H1 (cell line): ENCODE measurements at regions not wholly inside any gene's neighbourhood (a gene's known extent, or its start where the extent isn't known, plus 50 kb on each side); places are given as distances from the start of the nearest gene placed in this dataset.

Source experiments
- CTCF ChIA-PET: fragments of 300-600 bp; sonication (Branson Sonifier 250); formaldehyde crosslinking; loops from one replicate; lab custom pipeline; 2021; ENCODE audit not compliant: partially characterized antibody; lab: Charles Lee
- POLR2A ChIA-PET: fragments of 300-600 bp; sonication (Branson Sonifier 250); formaldehyde crosslinking; loops from one replicate; lab custom pipeline; 2021; ENCODE audit warnings: inconsistent platforms; ENCODE audit not compliant: partially characterized antibody; lab: Charles Lee
- DNase-seq, 2 experiments: peaks; one replicate each; pipeline versions ENCODE4 v3.0.0 to v3.0.0-alpha.2; 2010 to 2022; ENCODE audit warnings: low spot score in 2 of 2, low read depth in 1 of 2, mixed read lengths in 1 of 2
- FAIRE-seq: peaks from 2 replicates; lab custom pipeline; 2011; peaks lifted over from hg19 to GRCh38; lab: Jason Lieb, UNC
- H2AFZ ChIP-seq: 2 replicates; pipeline ENCODE4 v1.8.1; 2012; ENCODE audit warnings: low read length, inconsistent platforms
- H2AK5ac ChIP-seq: 2 replicates; pipeline ENCODE4 v1.6.1; 2013; ENCODE audit warnings: low read depth, low read length
- H2BK120ac ChIP-seq: replicated peaks from 2 replicates; pipeline ENCODE3; 2013; ENCODE audit warnings: low read depth, low read length, inconsistent platforms
- H2BK12ac ChIP-seq: 2 replicates; pipeline ENCODE4 v1.6.1; 2013; ENCODE audit warnings: low read depth, low read length
- H2BK15ac ChIP-seq: 2 replicates; pipeline ENCODE4 v1.6.1; 2013; ENCODE audit warnings: low read length
- H2BK20ac ChIP-seq: 2 replicates; pipeline ENCODE4 v1.6.1; 2013; ENCODE audit warnings: low read length
- H2BK5ac ChIP-seq: 2 replicates; pipeline ENCODE4 v1.6.1; 2013; ENCODE audit warnings: low read depth, low read length
- H3K14ac ChIP-seq: 2 replicates; pipeline ENCODE4 v1.6.1; 2013; ENCODE audit warnings: inconsistent platforms; ENCODE audit not compliant: insufficient read length
- H3K18ac ChIP-seq: 2 replicates; pipeline ENCODE4 v1.6.1; 2013; ENCODE audit warnings: low read length; ENCODE audit errors: extremely low read depth
- H3K23ac ChIP-seq: 2 replicates; pipeline ENCODE4 v1.6.1; 2013; ENCODE audit warnings: inconsistent platforms; ENCODE audit not compliant: insufficient read length
- H3K23me2 ChIP-seq: 2 replicates; pipeline ENCODE4 v1.6.1; 2013; ENCODE audit warnings: low read depth, low read length
- H3K27ac ChIP-seq: 2 replicates; pipeline ENCODE4 v1.6.1; 2011; ENCODE audit warnings: low read depth, low read length, inconsistent platforms
- H3K27me3 ChIP-seq, 4 experiments: replicated peaks in 1 of 4; 1 replicate in 1 of 4; 2 replicates in 3 of 4; pipeline versions ENCODE4 v1.6.1 to v1.8.1; 2011 to 2013; ENCODE audit warnings: low read length in 3 of 4, mild to moderate bottlenecking in 3 of 4, inconsistent platforms in 2 of 4, mixed read lengths in 2 of 4, moderate library complexity in 1 of 4; ENCODE audit not compliant: control insufficient read depth in 3 of 4, insufficient read depth in 3 of 4; ENCODE audit errors: extremely low read depth in 1 of 4
- H3K36me3 ChIP-seq, 4 experiments: 2 replicates each; pipeline versions ENCODE4 v1.6.1 to v1.8.1; 2011 to 2013; ENCODE audit warnings: mild to moderate bottlenecking in 4 of 4, low read length in 3 of 4, moderate library complexity in 2 of 4, control low read depth in 1 of 4, inconsistent platforms in 1 of 4; ENCODE audit not compliant: insufficient read depth in 4 of 4, control insufficient read depth in 2 of 4
- H3K4ac ChIP-seq: replicated peaks from 2 replicates; pipeline ENCODE3; 2013; ENCODE audit warnings: low read length, low read depth, mixed read lengths, inconsistent platforms; ENCODE audit not compliant: insufficient read length
- H3K4me1 ChIP-seq, 4 experiments: replicated peaks in 1 of 4; 1 replicate in 1 of 4; 2 replicates in 3 of 4; pipeline versions ENCODE4 v1.6.1 to v1.8.1; 2011 to 2013; ENCODE audit warnings: low read length in 3 of 4, inconsistent platforms in 2 of 4, mixed read lengths in 1 of 4; ENCODE audit not compliant: insufficient read depth in 4 of 4, control insufficient read depth in 3 of 4
- H3K4me2 ChIP-seq, 2 experiments: 2 replicates each; pipeline versions ENCODE4 v1.6.1 to v1.8.1; 2011 to 2013; ENCODE audit warnings: low read depth in 2 of 2, low read length in 2 of 2, control low read depth in 1 of 2, inconsistent platforms in 1 of 2, mild to moderate bottlenecking in 1 of 2; ENCODE audit not compliant: insufficient read depth in 1 of 2
- H3K4me3 ChIP-seq, 4 experiments: fragments of 200-600, 300-600 bp in 1 of 4; sonication (generic), shearing (Covaris generic), sonication (Bioruptor Twin) in 1 of 4; 2 replicates each; pipeline versions ENCODE4 v1.5.1 to v1.8.1; 2011 to 2016; ENCODE audit warnings: low read length in 4 of 4, low read depth in 3 of 4, control low read depth in 2 of 4, inconsistent platforms in 2 of 4, mild to moderate bottlenecking in 2 of 4, mixed read lengths in 1 of 4, moderate library complexity in 1 of 4; ENCODE audit not compliant: insufficient read depth in 2 of 4; ENCODE audit errors: extremely low read depth in 1 of 4
- H3K56ac ChIP-seq: replicated peaks from 2 replicates; pipeline ENCODE3; 2013; ENCODE audit warnings: low read depth, mild to moderate bottlenecking, mixed read lengths, low read length, inconsistent platforms; ENCODE audit not compliant: insufficient read length
- H3K79me1 ChIP-seq: 2 replicates; pipeline ENCODE4 v1.6.1; 2013; ENCODE audit warnings: low read depth, low read length, control low read depth
- H3K79me2 ChIP-seq, 2 experiments: 2 replicates each; pipeline versions ENCODE4 v1.6.1 to v1.8.1; 2012 to 2013; ENCODE audit warnings: low read length in 2 of 2, mild to moderate bottlenecking in 2 of 2, inconsistent platforms in 1 of 2; ENCODE audit not compliant: insufficient read depth in 2 of 2, control insufficient read depth in 1 of 2
- H3K9ac ChIP-seq, 4 experiments: replicated peaks in 1 of 4; 1 replicate in 1 of 4; 2 replicates in 3 of 4; pipeline versions ENCODE4 v1.6.1 to v1.8.1; 2011 to 2013; ENCODE audit warnings: low read depth in 3 of 4, low read length in 3 of 4, control low read depth in 2 of 4, mild to moderate bottlenecking in 2 of 4, moderate library complexity in 2 of 4, inconsistent platforms in 1 of 4; ENCODE audit errors: extremely low read depth in 1 of 4
- H3K9me3 ChIP-seq, 2 experiments: 2 replicates each; pipeline versions ENCODE4 v1.6.1 to v1.8.1; 2012 to 2013; ENCODE audit warnings: mild to moderate bottlenecking in 2 of 2, moderate library complexity in 2 of 2, control low read depth in 1 of 2, inconsistent platforms in 1 of 2, low read depth in 1 of 2, low read length in 1 of 2, mixed read lengths in 1 of 2; ENCODE audit not compliant: insufficient read depth in 2 of 2
- H4K20me1 ChIP-seq, 2 experiments: replicated peaks in 1 of 2; 2 replicates each; pipeline versions ENCODE3 to v1.8.1; 2011 to 2013; ENCODE audit warnings: inconsistent platforms in 2 of 2, low read length in 2 of 2, mild to moderate bottlenecking in 1 of 2; ENCODE audit not compliant: insufficient read depth in 2 of 2, control insufficient read depth in 1 of 2
- H4K5ac ChIP-seq: 2 replicates; pipeline ENCODE4 v1.6.1; 2013; ENCODE audit warnings: low read length, low read depth, mixed read lengths, inconsistent platforms; ENCODE audit not compliant: insufficient read length
- H4K8ac ChIP-seq: 2 replicates; pipeline ENCODE4 v1.8.0; 2013; ENCODE audit warnings: mild to moderate bottlenecking, moderate library complexity, low read length, inconsistent platforms; ENCODE audit not compliant: insufficient read depth; ENCODE audit errors: extremely low read depth
- H4K91ac ChIP-seq: replicated peaks from 2 replicates; pipeline ENCODE3; 2013; ENCODE audit warnings: low read length, mixed read lengths, inconsistent platforms; ENCODE audit not compliant: insufficient read length
- RFX5 ChIP-seq: IDR thresholded peaks from 2 replicates; pipeline ENCODE4 v1.6.1; 2011; ENCODE audit warnings: low read depth, low read length, improper control_type of control experiment, borderline replicate concordance
- WGBS, 2 experiments: shearing (Covaris generic) in 1 of 2; methylation state at CpG; one replicate each; pipeline versions ENCODE4 v1.1.6 to v1.1.7; 2013 to 2015; ENCODE audit warnings: low lambda C conversion rate in 2 of 2, mixed read lengths in 2 of 2, inconsistent platforms in 1 of 2, low coverage in 1 of 2, missing lambda C conversion rate in 1 of 2; ENCODE audit not compliant: insufficient replicate concordance in 2 of 2, insufficient coverage in 1 of 2, insufficient read length in 1 of 2; ENCODE audit errors: extremely low coverage in 1 of 2, missing lambda C conversion rate in 1 of 2; 5-methylcytosine and 5-hydroxymethylcytosine counted together

GRCh38 chr2:204024906-204025475, 88.4 kb downstream of the ICOS start:
- POLR2A ChIA-PET, result no interaction called here
- no peak overlapping the region for H3K23ac ChIP-seq
- H2BK120ac ChIP-seq, result no peak overlapping the region
- no peak overlapping the region for H3K9ac ChIP-seq
- H3K27me3 ChIP-seq, result no peaks in the 10 kb centered on the region; a peak in 1 of 7 replicates
- no peak overlapping the region for H4K91ac ChIP-seq
- no peak overlapping the region for H3K14ac ChIP-seq
- H2BK20ac ChIP-seq, result no peak overlapping the region
- CTCF ChIA-PET, result interaction anchor here (0.7 to 6.0 kb wide), 27 partner anchors 9 to 1656 kb away, joined by 3 to 36 read pairs (median 4); no protein-coding TSS in a partner anchor
- no peak overlapping the region for H4K8ac ChIP-seq
- no peak overlapping the region for H2AK5ac ChIP-seq
- no peak overlapping the region for H2BK15ac ChIP-seq
- H3K4me1 ChIP-seq, result no peaks in the 10 kb centered on the region
- no peak overlapping the region for H3K4me3 ChIP-seq
- peak; percentile 42 for FAIRE-seq
- no peak overlapping the region for H2AFZ ChIP-seq
- no peak overlapping the region for H2BK5ac ChIP-seq
- no peak for DNase-seq
- H3K23me2 ChIP-seq, result no peaks in the 10 kb centered on the region
- H3K4me2 ChIP-seq, result no peak overlapping the region
- H4K20me1 ChIP-seq, result no peaks in the 10 kb centered on the region
- H3K36me3 ChIP-seq, result no peaks in the 10 kb centered on the region
- no peak overlapping the region for H3K18ac ChIP-seq
- H3K79me1 ChIP-seq, result no peaks in the 10 kb centered on the region
- H3K79me2 ChIP-seq, result no peaks in the 10 kb centered on the region
- H3K56ac ChIP-seq, result no peak overlapping the region
- TF ChIP-seq RFX5, result no peak
- no peak overlapping the region for H4K5ac ChIP-seq
- H3K9me3 ChIP-seq, result no peaks in the 10 kb centered on the region
- H3K27ac ChIP-seq, result no peak overlapping the region
- WGBS, 2 experiments, result 88% methylated on average over 6 of the region's 6 CpGs; no CpG with 5 or more reads in 1 of the 2 experiments
- no peak overlapping the region for H3K4ac ChIP-seq
- H2BK12ac ChIP-seq, result no peak overlapping the region
